NCI-H82 treated with DMSO at 0.1 percent for 48 hours (cell line): ENCODE measurements at regions not wholly inside any gene's neighbourhood (a gene's known extent, or its start where the extent isn't known, plus 50 kb on each side); places are given as distances from the start of the nearest gene placed in this dataset.
"Not testable (repeated sequence)": the region's sequence is repeated elsewhere in the genome, so short reads cannot be mapped to it uniquely, and the experiment has no call there.

Experiments used
- DNase-seq: peaks from one replicate; lab custom pipeline; 2025; ENCODE audit not compliant: unreplicated experiment; lab: John Stamatoyannopoulos, UW

DNA sequence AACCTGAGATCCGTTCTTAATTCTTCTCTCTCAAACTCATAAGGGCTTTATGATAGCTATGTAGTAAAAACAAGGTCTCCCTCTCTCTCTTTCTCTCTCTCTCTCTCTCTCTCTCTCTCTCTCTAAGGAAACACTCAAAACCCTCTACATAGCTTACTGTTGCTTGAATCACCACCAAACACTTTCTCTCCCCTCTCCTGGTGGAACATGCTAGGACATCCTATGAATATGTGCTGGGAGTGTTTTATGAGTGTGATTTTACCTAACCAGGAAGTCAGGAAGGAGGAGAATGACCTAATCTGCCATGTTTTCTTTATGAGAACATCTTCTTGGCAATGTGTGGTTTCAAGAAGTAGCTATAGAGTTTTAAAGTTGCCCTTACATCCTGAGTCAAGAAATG is 844.6 kb downstream of the TTLL7 start:
- DNase-seq: not testable (repeated sequence)

DNA sequence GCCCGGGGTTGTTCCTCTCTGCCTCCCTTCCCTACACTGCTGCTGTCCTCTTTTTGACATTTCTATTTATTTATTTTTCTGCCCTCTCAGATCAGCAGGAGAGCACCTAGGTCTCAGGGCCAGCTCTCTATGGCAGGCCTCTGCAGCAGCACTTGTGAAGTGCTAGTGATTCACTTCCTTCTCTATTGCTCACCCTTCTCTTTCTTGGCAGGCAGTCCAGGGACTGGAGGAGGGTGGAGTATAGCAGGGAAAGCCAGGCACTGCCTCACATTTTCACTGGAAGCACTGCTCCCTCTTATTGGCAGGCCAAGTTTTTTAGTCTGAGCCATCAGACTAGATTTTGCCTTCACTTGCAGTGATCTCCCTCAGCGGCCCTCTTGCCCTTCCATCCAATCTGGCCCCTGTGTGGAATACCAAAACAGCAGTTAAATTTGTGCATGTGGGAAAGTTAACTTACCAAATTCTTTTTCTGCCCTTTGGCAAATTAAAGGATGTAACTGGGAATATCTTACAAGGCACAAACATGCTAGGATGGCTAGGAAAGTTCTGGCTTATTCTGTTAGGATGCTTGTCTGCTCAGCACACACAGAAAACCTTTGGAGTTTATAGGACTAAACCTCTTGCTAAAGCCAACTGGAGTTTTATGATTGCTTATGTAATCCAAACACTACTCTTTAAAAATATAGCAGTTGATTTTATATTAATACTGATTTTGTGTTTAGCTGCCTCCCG is 847.6 kb downstream of the TTLL7 start:
- not testable (repeated sequence) for DNase-seq

DNA sequence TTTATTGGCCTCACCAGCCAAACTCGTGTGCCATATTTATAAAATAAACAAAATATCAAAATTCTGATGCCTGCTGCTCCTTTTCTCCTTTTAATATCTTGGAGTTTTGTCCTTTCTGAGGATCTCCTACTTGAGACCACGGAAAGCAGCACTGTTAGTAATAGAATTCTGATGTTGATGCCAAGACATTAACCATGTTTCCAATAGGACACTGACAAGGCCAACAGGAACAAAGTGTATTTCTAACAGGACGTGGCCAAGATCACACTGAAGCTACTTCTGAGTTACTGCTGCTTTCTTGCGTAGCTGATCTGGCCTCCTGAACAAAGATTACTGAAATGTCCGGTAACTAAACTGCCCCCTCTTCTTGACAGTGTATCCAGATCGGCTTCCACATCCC is 848.5 kb downstream of the TTLL7 start:
- DNase-seq: not testable (repeated sequence)

- not testable (repeated sequence) for DNase-seq
These were observed 853.1 kb downstream of the TTLL7 start for GRCh38 chr1:83145820-83146219.

- DNase-seq: not testable (repeated sequence)
These were observed 856.1 kb downstream of the TTLL7 start for GRCh38 chr1:83142802-83143201.

DNA sequence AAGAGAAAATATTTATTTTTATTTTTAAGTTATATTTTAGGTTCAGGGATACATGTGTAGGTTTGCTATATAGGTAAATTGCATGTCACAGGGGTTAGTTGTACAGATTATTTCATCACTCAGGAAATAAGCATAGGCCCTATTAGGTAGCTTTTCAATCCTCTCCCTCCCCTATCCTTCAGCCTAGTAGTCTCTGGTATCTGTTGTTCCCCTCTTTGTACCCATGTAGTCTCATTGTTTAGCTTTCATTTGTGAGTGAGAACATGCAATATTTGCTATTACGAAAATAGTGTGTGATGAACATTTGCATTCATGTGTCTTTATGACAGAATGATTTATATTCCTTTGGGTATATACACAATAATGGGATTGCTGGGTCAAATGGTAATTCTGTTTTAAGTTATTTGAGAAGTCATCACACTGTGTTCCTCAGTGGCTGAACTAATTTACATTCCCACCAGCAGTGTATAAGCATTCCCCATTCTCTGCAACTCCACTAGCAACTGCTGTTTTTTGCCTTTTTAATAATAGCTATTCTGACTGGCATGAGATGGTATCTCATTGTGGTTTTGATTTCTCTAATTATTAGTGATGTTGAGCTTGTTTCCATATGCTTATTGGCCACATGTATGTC is 863.3 kb downstream of the TTLL7 start:
- DNase-seq: not testable (repeated sequence)

DNA sequence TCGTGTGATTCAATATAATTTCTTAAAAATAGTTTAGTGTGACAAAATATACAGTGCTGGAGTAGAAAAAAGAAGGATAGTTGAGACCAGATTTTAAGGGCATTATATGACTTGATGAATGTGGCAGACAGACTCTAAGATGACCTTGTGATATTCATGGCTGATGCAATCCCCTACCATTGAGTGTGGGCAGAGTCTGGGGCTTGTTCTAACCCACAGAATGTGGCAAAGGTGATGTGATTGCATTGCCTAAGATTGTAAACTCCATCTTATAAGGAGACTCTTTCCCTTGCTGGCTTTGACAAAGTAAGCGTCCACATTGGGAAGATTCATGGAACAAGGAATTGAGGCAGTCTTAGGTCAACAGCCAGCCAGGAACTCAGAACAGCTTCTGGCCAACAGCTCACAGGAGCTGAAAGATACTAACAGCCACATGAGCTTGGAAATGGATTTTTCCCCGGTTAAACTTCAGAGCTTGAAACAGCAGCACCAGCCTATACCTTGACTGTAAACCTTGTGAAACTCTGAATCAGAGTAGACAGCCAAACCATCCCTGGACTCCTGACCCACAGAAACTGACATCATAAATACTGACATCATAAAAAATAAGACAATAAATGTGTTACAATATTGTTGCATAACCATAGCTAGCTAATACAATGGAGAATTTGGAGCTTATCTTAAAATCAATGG is 864.5 kb downstream of the TTLL7 start:
- not testable (repeated sequence) for DNase-seq

GRCh38 chr1:83131692-83131955 is 867.3 kb downstream of the TTLL7 start:
- DNase-seq: no peak

GRCh38 chr1:83130886-83131691 is 867.8 kb downstream of the TTLL7 start:
- no peak for DNase-seq

DNA sequence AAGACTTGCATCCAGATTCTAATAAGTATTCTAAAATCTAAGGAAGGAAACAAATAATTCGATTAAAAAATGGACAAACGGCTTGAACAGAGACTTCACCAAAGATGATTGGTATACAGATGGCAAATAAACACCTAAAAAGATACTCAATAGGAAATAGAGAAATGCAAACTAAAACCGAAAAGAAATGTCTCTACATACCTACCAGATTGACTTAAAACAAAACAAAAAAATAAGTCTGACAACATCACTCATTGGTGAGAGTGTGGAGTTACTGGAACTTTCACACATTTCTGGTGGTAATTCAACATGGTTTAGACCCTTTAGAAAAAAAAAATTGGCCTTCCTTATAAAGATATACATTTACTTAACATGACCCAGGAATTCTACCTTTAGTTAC is 869.8 kb downstream of the TTLL7 start:
- DNase-seq: no peak

- DNase-seq: no peak
These were observed 873.5 kb downstream of the TTLL7 start for GRCh38 chr1:83125456-83125855.

DNA sequence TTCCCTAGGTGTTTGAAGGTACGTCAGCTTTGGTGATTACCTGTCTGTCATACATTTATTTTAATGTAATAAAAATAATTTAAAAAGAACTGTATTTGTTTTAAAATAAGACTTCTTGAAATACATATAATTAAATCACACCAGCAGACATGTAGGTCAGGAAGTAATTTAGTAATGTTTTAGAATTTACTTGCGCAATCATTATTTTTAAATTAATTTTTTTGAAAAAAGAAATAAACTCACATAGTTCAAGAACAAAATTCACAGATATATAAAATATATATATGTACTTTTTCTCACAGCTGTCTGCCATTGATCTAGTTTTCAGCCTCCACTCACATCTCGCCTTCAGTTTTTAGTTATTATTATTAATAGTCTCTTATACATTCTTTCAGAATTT is 875.9 kb downstream of the TTLL7 start:
- DNase-seq: no peak

DNA sequence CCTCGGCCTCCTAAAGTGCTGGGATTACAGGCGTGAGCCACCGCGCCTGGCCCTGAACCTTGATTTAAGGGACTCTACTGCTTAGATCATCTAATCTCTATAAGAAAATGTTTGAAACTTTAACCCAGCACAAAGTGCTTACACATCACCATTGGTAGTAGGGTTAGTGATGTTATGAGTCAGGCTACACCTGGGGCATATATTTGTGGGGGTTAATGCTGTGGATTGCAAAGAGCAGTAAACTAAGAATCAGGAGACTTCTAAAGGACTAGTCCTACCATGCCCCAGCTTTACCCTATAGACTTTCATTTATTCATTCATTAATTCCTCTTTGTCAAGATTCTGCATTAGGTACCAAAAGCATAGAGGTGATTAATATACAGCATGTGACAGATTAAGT is 880.5 kb downstream of the TTLL7 start:
- DNase-seq: no peak

GRCh38 chr1:83117030-83117429 is 881.9 kb downstream of the TTLL7 start:
- not testable (repeated sequence) for DNase-seq

GRCh38 chr1:83115785-83116184 is 883.1 kb downstream of the TTLL7 start:
- DNase-seq: no peak

DNA sequence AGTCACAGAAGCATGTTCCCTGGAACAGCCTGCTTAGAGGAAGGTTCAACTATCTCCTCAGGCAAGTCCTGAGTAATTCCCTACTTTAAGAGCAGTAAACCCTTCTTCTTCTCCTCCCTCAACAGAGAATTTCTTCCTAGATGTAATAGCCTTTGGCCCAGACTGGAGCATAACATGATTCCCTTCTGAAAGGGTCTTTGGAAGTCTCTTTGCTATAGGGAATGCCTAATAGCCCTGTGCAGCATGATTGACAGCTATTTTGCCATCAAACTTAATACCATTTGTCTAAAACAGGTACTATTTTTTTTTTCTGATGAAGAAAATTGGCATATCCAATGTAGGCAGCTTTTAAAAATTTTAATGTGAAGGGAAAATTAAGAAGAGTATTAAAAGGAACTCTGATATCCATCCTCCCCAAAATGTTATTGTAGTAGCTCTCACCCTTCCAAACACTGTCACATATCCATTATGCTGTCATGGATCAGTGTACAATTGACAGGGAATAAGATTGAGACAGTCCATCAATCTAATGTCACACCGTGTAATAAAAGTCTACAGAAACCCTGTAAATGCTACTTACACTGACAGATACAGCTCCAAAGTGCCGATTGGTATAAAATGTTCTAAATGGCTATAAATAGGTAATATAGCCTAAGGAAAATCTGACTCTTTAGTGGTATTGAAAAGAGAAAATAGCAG is 884.6 kb downstream of the TTLL7 start:
- DNase-seq: no peak

DNA sequence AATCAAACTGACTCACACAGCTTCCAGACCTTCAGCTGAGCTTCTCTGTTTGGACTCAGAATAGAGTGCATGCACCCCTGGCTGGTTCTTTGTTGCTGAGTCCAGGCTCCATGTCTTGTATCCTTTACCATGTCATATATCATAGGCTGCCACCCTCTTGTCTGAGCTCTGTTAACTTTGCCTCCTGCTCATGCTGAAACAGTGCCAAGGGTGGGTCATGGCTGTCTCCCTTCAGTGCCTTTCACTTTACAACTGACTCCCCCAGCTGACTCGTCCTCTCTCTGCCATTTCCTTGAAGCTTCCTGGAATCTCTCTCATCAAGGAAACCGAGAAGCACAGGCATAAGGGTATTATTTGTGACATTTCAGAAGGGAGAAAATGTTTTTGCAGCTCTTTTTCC is 885.3 kb downstream of the TTLL7 start:
- no peak for DNase-seq

DNA sequence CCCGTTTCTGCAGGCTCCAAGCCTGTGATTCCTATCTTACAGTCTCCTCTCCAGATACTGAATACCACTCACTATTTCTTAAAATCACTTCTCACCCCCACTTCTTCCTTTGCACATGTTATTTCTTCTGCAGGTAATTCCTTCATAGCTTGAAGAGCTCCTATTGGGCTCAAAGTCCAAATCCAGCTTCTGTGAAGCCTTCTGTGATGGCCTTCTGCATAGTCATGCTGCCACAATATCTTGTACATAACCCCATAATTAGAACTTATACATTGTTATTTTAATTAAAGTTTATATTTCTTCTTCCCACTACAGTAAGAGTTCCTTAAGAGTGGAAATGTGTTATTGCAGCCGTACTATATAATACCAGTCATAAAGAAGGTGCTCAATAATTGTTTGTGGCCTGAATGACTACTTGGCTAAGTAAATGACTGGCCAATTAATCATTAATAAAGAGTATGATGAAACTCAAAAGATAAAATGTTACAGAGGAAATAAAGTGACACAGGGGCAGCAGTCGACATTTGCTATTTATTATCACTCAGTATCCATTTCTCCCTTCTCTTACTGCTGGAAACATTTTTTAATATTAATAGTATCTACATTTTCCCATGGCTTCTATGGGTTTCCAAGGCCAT is 886.6 kb downstream of the TTLL7 start:
- no peak for DNase-seq

- no peak for DNase-seq
These were observed 888.8 kb downstream of the TTLL7 start for GRCh38 chr1:83110156-83110555.

DNA sequence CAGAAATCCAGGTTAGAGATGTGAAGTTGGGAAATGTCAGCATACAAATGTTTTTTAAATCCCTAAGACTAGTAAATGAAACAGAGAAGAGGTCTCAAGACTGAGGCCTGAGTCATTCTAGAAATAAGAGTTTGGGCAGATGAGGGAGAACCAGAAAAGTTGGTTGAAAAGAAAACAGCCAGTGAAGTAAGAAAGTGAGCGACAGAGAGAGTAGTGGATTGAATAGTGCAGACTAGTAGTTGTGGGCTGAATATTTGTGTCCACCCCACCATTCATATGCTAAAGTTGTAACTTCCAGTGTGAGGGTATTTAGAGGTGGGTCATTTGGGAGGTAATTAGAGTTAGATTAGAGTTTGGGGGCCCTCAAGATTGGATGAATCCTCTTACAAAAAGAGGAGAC is 889.2 kb downstream of the TTLL7 start:
- no peak for DNase-seq

DNA sequence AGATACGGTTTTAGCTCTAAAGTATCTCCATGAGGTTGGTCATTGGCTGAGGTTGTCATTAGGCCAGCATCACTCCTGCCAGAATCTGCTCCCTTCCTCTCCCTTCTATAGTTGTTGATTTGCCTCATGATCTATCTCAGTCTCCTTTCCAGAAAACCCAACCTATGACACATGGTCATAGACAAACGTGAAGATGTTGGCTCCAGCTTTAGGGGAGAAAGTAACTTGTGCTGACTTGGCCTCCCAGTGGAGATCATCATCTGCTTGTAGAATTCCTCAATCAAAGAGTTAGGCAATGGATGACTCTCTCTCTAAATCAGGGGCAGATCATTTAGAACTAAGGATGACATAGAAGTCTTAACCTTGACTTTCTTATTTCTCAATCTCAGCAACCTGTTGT is 894.4 kb downstream of the TTLL7 start:
- DNase-seq: no peak
